ENCODE measurements at regions not wholly inside any gene's neighbourhood (a gene's known extent, or its start where the extent isn't known, plus 50 kb on each side); places are given as distances from the start of the nearest gene placed in this dataset.

- TF ChIP-seq CTCF (IDR thresholded peaks at IDR 0.05; ENCODE audit: low read depth, low read length, missing input control) (no peak), RXRA (IDR thresholded peaks at IDR 0.05) (no peak), SP1 (IDR thresholded peaks at IDR 0.05) (no peak), RAD21 (IDR thresholded peaks at IDR 0.05) (no peak)
These were observed 67.3 kb upstream of the TSHZ2 start for GRCh38 chr20:52904837-52905236.
